ENCODE measurements at regions not wholly inside any gene's neighbourhood (a gene's known extent, or its start where the extent isn't known, plus 50 kb on each side); places are given as distances from the start of the nearest gene placed in this dataset.
"Not testable (repeated sequence)": the region's sequence is repeated elsewhere in the genome, so short reads cannot be mapped to it uniquely, and the experiment has no call there.

GRCh38 chr4:189613207-189613606 lies 327.5 kb upstream of the FRG1 start:
- DNase-seq (ENCODE audit: low spot score) = peak; percentile 33

DNA sequence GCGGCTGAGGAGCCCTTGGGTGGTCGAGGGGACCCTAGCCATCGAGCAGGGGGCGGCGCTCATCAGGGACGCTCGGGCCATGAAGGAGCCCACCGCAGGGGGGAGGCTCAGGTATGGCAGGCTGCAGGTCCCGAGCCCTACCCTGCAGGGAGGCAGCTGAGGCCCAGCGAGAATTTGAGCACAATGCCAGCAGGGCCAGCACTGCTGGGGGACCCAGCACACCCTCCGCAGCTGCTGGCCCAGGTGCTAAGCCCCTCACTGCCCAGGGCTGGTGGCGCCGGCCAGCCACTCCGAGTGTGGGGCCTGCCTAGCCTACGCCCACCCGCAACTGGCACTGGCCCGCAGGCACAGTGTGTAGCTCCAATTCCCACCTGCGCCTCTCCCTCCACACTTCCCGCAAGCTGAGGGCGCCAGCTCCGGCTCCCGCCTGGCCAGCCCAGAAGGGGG lies 325.4 kb upstream of the FRG1 start:
- DNase-seq (ENCODE audit: low spot score) = no peak

- not testable (repeated sequence) for DNase-seq (ENCODE audit: low spot score)
These were observed 322.9 kb upstream of the FRG1 start for GRCh38 chr4:189617741-189618140.

- DNase-seq (ENCODE audit: low spot score) = not testable (repeated sequence)
These were observed 321.0 kb upstream of the FRG1 start for GRCh38 chr4:189619441-189620250.

DNA sequence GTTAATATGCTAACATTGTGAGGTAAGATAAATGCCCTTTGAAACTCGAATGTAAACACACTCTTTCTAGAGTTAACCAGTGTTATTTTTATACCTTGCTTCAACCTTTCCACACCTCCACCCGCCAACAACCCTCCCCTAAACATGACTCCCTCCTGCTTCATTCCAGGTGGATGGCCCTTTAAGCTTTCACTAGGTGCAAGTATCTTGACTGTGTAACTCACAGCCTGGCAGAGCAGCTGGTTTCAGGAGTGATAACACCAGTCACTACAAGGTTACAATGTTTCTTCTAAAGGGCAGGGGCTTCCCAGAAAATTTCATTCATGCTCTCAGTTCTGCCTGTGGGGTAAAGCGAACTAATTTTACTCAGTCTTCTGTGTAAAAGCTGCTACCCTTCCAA lies 318.1 kb upstream of the FRG1 start:
- not testable (repeated sequence) for DNase-seq (ENCODE audit: low spot score)

DNA sequence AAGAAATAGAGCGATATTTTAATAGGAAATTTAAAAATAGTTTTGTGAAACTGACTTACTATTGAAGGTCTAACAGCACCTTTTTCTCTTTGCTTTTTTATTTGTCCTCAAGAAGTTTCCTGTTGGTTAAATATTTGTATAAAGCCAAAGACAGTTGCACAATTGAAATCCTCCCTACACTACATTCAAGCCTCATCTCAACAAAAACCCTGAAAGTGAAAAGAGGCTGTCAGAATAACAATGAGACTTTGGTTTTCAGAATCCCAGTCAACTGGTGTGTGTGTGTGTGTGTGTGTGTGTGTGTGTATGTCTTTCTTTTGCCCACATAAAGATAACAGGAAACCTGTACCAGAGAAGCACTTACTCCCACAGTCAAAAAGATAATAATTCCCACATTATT lies 313.6 kb upstream of the FRG1 start:
- DNase-seq (ENCODE audit: low spot score) = not testable (repeated sequence)

DNA sequence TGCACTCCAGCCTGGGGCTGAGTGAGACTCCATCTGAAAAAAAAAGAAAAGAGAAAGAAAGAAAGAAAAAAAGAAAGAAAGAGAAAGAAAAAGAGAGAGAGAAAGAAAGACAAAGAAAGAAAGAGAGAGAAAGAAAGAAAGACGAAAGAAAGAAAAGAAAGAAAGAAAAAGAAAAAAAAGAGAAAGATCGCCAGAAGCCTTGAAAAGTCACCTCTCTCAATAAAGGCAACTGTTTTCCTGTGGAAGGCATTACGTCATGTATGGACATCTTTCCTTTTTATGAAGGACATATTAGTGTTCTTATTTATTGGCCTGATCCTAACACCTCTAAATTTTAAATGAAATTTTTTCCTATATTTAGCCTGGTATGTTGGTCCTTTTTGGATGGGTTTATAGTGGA lies 310.9 kb upstream of the FRG1 start:
- not testable (repeated sequence) for DNase-seq (ENCODE audit: low spot score)

- not testable (repeated sequence) for DNase-seq (ENCODE audit: low spot score)
These were observed 309.6 kb upstream of the FRG1 start for GRCh38 chr4:189630913-189631567.

- DNase-seq (ENCODE audit: low spot score) = not testable (repeated sequence)
These were observed 309.1 kb upstream of the FRG1 start for GRCh38 chr4:189631568-189631916.

DNA sequence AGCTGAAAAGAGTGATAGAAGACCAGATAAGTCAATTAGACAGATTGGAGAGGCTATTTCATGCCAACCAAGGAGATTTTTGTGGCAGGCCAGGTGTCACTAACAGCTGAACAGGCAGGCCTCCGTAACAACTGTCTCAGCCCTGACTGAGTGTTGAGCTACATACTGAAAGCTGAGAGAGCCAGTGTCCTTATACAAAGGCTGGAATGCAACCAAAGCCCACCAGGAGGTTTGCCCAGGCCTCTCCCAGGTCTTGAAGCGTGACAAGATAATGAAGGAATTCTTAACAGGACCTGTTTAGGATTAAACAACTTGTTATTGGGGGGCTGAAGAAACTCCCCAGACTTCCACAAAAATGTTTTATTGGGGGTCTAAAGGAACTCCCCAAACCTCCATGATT lies 290.2 kb upstream of the FRG1 start:
- DNase-seq (ENCODE audit: low spot score) = not testable (repeated sequence)

- not testable (repeated sequence) for DNase-seq (ENCODE audit: low spot score)
These were observed 287.5 kb upstream of the FRG1 start for GRCh38 chr4:189653130-189653653.

- DNase-seq (ENCODE audit: low spot score) = not testable (repeated sequence)
These were observed 286.7 kb upstream of the FRG1 start for GRCh38 chr4:189653983-189654382.

GRCh38 chr4:189654396-189654795 lies 286.3 kb upstream of the FRG1 start:
- DNase-seq (ENCODE audit: low spot score) = not testable (repeated sequence)

GRCh38 chr4:189655817-189656216 lies 284.9 kb upstream of the FRG1 start:
- DNase-seq (ENCODE audit: low spot score) = not testable (repeated sequence)

GRCh38 chr4:189656641-189657040 lies 284.0 kb upstream of the FRG1 start:
- DNase-seq (ENCODE audit: low spot score) = no peak

DNA sequence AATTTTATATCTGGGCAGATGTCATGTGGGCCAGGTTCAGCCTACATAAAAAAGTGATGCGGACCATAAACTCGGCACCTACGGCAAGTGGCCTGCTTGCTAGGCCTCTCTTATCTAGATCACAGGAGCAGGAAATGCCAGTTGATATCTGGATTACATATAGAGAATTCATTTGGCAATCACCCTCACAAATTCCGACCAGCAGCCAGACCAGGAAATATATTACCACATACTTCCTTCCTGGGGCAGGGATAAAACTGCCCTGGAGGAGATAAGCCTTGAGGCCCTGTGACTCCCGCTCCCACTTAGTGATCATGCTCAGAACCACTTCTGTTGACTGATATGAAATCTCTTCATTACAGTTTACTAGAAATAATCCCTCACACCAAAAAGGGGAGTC lies 282.4 kb upstream of the FRG1 start:
- DNase-seq (ENCODE audit: low spot score) = not testable (repeated sequence)

GRCh38 chr4:189658831-189659230 lies 281.8 kb upstream of the FRG1 start:
- not testable (repeated sequence) for DNase-seq (ENCODE audit: low spot score)

GRCh38 chr4:189659287-189659686 lies 281.4 kb upstream of the FRG1 start:
- DNase-seq (ENCODE audit: low spot score) = no peak

- DNase-seq (ENCODE audit: low spot score) = no peak
These were observed 279.8 kb upstream of the FRG1 start for GRCh38 chr4:189660722-189661360.

DNA sequence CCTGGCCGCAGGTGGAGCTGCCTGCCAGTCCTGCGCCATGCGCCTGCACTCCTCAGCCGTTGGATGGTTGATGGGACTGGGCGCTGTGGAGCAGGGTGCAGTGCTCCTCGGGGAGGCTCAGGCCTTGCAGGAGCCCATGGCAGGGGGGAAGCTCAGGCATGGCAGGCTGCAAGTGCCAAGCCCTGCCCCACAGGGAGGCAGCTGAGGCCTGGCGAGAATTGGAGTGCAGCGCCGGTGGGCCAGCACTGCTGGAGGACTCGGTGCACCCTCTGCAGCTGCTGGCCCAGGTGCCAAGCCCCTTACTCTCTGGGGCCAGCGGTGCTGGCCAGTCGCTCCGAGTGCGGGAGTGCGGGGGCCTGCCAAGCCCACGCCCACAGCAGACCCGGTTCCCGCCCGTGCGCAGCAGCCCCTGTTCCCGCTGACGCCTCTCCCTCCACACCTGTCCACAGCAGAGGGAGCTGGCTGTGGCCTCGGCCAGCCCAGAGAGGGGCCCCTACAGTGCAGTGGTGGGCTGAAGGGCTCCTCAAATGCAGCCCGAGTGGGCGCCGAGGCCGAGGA lies 275.9 kb upstream of the FRG1 start:
- DNase-seq (ENCODE audit: low spot score) = no peak

DNA sequence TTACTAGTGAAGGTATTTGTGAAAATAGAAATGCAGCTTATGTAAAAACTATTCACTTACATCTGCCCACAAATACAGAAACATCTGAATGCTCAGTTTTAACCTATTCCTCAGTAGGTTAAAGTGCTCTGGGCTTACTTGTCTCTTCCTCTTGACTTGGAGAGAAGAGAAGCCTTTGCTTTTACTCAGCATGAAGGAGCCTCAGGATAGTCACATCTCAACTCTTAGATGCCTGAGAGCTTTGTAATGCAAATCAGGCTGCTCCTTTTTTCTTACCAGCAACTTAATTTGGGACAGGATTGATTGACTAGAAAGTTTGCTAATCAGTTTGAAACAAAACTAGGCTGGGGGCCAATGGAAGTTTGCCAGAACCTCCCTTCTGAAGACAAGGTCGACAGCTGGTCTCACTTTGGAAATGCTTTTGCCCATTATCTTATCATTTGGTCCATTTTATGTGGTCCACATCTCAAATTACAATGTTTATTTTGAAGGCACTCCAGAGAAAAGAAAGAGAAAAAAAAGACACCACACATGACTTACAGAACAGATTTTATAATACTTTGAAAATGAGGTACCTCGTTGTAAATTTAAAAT lies 274.9 kb upstream of the FRG1 start:
- DNase-seq (ENCODE audit: low spot score) = not testable (repeated sequence)

- DNase-seq (ENCODE audit: low spot score) = not testable (repeated sequence)
These were observed 273.3 kb upstream of the FRG1 start for GRCh38 chr4:189667386-189667785.
